NCI-H2171 treated with DMSO at 0.1 percent for 48 hours (cell line): ENCODE measurements at regions not wholly inside any gene's neighbourhood (a gene's known extent, or its start where the extent isn't known, plus 50 kb on each side); places are given as distances from the start of the nearest gene placed in this dataset.

Experiments
- DNase-seq: peaks from one replicate; lab custom pipeline; 2025; lab: John Stamatoyannopoulos, UW

DNA sequence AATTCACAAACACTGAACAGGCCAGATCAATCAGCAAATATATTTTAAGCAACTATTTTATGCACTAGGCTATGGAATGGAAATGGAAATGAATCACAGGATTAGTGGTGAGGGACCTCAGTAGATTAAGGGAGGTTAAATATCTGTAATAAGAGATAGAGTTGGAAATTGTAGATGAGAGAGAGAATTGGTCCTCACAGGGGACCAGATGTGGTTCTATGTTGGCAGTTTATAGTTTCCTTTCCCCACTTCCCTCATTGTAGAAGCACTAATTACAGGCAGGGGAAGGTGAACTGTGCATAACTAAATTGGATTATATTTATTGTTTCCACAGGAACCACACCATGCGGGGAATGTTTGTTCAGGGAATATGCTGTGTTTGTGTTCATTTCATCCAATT is 496.2 kb downstream of the ARHGEF28 start:
- peak; percentile 3 for DNase-seq

DNA sequence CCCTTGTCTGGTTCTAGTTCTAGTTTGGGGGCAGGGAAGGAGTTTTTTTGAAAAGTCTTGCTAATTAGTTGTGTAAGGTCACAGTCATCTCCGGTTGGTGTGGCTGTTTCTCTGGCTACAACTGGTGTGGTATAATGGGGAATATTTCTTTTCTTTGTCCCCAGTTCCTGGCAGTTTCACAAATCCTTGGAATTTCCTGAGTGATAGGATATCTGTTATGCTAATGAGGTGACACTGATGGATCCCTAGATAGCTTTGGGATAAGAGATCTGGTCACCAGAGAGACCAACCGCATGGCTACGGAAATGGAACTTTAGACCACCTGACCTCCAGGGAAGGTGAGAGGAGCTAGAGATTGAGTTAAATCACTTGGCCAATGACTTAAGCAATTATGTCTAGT is 494.6 kb downstream of the ARHGEF28 start:
- no peak for DNase-seq

- DNase-seq, result no peak
These were observed 492.1 kb downstream of the ARHGEF28 start for GRCh38 chr5:74118071-74118470.

DNA sequence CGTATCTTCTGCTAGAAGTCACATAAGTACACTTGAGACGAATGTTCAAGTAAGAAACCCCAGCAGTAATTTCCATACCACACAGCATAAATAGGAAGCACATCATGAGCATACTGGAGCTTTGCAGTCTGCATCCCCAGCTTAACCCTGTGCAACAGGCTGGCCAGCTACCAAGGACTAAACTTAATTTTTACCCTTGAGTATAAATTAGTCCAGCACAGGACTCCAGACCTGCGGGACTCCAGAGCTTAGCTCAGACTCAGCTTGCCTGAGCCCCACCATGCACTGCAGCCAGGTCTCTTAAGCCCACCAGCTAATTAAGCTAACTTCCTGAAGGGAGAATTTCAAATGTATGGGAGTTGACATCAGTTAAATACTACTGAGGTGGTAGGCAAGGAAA is 491.0 kb downstream of the ARHGEF28 start:
- DNase-seq, result no peak

DNA sequence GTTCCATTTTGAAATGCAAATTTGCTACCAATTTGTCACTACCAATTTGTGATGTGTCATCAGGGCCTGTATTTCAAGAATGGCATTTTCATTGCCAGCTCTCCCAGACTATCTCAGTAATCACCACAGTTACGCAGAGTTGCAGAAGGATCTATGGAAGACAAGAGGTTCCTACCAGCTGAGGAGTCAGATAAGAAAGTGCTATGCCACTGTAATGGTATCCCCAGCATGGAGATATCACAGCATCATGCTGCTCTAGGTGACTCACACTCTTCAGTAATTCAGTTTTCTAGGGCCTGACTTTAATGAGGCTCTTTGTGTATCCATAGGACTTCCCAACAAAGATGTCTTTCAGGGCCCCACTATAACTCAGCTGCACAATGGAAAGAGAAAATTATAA is 490.3 kb downstream of the ARHGEF28 start:
- no peak for DNase-seq

GRCh38 chr5:74113927-74114326 is 487.9 kb downstream of the ARHGEF28 start:
- DNase-seq, result no peak

GRCh38 chr5:74113196-74113540 is 487.2 kb downstream of the ARHGEF28 start:
- DNase-seq, result peak; percentile 8

GRCh38 chr5:74112372-74113195 is 486.6 kb downstream of the ARHGEF28 start:
- no peak for DNase-seq

- no peak for DNase-seq
These were observed 485.8 kb downstream of the ARHGEF28 start for GRCh38 chr5:74111764-74112163.

DNA sequence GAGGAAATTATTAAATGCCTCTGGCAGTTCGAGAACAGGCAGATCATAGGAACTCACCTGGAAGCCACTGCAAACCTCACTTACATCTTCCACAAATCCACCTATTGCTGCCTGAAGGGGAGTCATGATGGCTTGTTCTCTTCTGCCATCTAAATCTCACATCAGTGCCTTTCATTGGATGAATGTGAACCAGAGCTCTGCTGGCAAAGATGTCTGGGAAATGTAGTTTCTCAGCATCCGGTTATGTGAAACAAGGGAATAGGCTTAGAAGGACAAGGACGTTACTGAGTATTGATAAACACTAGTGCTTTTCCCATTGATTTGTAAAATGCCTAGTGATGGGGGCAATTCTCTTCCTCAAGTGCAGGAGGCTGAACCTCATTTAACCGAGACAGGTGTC is 483.3 kb downstream of the ARHGEF28 start:
- no peak for DNase-seq

DNA sequence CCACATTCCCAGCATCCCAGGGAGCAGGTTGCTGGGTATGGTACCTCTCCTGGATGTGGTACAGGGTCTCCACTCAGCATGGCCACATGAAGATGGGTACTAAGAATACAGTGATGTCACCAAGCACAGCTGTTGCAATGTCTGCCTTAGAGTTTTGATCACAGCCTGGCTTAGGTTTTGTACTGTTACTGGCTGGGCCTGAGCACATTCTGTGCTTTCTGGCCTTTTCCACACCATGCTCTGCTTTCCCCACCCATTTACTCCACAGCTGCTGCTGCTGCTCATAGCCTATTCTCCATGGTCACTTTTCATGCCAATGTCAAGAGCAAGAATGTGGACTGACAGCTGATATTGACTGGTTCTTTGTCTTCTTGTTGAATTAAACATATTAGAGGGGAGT is 481.9 kb downstream of the ARHGEF28 start:
- DNase-seq, result no peak

GRCh38 chr5:74105126-74105780 is 479.3 kb downstream of the ARHGEF28 start:
- DNase-seq, result no peak

DNA sequence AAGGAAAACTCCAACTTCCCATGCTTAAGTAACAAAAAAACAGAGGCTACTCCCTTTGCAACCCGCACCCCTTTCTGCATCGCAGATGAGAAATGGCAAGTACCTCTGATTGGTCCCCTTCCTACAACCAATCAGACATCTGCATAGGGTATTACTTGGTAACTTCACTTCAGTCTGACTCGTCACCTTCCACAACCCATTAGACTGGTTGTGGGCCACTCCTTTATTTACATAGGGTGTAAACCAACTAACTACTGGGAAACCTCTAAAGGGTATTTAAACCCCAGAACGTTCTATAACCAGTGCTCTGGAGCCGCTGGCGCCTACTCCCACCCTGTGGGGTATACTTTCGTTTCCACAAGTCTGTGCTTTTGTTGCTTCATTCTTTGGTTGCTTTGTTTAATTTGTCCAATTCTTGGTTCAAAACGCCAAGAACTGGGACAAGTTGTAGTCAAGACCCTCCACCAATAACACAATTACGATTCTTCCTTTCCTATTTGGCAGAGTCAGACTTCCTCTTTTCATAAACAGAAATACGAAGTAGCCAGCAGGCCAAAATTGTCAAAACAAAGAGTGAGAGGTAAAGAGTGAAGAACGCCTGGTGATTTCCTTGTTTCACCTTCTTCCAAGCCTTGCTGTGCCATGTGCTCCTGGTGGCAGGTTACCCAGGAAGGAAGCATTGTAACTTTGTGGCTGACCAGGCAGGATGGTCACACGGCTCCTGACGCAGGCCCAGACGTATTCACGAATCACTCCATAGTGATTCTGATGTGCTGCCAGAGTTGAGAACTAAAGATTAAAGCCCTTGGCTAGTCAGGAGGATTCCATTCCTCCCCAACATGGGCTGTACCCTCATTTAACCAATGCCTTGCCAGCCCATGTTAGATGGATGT is 477.4 kb downstream of the ARHGEF28 start:
- DNase-seq, result no peak

GRCh38 chr5:74100268-74100665 is 474.3 kb downstream of the ARHGEF28 start:
- no peak for DNase-seq

DNA sequence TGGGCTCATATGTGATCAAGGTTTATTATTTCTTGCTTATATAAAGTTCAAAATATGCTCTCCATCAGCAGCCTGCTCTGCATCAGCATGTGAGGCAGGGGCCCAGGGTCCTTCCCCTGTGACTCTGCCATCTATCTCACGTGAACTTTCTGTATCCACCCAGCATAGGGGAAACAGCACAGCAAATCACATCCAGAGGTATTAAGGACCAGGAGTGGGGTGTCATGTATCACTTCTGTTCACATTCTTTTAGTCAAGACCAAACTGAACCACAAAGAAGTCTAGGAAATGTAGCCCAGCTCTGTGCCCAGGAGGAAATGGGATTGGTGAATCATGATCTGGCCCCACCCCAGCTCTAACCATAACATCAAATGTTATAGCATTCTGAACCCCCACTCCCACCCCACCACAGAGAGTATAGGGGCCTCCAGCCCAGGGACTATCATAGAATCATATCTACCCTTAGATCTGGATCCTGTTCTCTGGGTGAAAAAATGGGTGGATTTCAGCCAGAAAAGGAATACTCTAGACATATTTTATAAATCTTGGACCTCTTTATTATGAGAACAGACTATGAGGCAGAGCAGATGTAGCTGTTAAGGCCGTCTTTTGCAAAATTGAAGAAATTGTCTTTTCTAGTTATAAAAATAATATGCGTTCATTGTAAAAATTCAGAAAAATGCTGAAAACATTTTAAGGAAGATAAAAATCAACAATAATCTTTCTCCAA is 473.7 kb downstream of the ARHGEF28 start:
- no peak for DNase-seq

GRCh38 chr5:74098941-74099340 is 472.9 kb downstream of the ARHGEF28 start:
- no peak for DNase-seq

- DNase-seq, result no peak
These were observed 472.5 kb downstream of the ARHGEF28 start for GRCh38 chr5:74098456-74098855.

- DNase-seq, result no peak
These were observed 470.3 kb downstream of the ARHGEF28 start for GRCh38 chr5:74096325-74096724.

DNA sequence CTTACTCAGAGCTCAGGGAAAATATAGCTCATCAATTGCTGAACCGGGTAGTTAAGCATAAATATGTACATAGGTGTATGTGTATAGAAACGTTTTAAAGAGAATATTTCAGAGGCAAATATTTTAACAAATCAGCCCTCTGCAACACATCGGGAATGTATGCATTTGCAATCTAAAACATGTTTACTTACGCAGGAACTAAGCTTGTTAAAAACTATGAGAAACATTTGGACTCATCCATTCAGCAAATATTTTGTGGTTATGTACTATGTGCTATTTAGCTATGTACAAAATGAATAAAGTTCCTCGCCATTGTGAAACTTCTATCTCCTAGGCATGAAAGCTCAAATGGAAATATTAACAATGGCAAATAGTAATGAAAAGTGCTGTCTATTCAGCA is 469.9 kb downstream of the ARHGEF28 start:
- no peak for DNase-seq

DNA sequence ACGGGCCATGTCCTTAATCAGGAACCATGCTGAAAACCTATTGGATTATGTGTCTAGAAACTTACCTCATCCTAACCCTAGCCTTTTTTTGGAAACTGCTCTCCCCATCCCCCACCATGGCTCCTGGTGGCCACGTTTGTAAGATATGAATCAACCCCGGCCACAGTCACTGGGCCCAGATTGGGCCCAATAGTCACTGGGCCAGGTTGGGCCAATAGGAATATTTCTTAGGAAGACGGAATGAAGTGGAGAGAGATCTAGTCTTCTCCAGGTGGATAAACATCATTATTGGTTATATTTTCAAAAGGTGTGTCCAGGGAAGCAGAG is 468.7 kb downstream of the ARHGEF28 start:
- DNase-seq, result no peak

DNA sequence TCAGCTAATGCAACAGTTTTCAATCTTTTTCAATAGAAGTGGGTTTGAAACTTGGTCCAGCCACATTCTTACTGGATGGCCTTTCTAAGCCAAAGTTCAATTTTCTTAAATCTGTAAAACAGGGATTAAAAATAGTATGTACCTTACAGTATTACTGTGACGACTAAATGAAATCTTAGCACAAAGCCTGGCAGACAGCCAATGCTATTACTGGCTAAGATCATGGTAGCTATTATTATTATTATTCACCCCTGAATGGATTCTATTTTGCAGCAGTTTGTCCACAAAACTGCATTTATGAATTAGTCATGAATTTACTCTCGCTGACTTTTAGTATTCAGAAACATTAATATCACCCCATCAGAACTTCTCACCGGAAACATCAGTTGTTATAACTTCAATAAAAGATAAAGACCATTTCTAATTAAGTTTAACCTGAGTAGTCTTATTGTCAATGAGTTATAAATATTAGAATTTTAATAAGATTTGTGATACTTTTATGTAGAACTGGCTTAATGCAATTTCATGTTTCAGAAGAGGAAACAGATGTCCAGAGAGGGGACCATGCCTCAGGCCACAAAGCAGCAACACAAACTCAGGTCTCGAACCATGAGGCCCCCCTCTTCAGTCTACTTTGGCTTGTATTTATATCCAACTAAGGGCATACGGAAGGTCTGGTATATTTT is 468.2 kb downstream of the ARHGEF28 start:
- peak; percentile 37 for DNase-seq

GRCh38 chr5:74093561-74093960 is 467.6 kb downstream of the ARHGEF28 start:
- DNase-seq, result peak; percentile 88
